ENCODE measurements at regions not wholly inside any gene's neighbourhood (a gene's known extent, or its start where the extent isn't known, plus 50 kb on each side); places are given as distances from the start of the nearest gene placed in this dataset.

DNA sequence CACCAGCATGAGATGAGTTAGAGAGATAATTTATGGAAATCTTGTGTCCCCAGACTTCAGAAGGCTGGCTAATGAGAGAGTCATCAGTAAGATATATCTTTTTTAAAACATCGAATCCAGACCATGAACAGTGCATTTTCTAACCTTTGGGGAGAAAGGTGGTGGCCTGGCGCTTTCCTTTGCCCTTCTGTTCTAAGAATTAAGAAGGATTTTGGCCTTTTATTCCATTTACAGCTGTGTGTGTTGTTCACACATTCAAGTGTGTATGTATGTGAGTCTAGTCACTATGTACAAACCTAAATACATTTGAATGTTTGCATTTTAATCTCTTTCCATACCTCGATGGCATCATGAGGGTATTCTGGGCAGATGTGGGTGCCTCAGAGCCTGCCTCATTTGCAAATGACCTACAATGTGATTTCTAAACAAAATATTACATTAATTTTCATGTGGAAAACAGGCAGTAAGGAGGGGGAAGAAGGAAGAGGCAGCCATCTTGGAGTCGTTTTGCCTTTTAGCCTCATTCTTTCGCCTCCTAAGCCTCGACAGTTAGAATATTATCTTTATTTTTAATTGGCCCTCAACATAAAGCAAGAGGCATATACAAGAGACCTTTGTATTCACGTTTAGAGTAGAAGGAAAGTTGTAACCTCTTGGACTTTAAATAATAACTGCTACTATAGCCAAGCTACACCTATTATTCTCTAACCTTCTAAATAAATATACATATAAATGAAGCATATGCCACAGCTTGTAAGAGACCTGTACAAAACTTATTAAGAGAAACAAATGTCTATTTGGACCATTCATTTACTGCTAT lies 125.3 kb upstream of the TMEM161B start:
- TF ChIP-seq EZH2 (IDR thresholded peaks at IDR 0.05; ENCODE audit: borderline replicate concordance, low read depth, low read length, severe bottlenecking), result no peak
- TF ChIP-seq, protein P1, sequence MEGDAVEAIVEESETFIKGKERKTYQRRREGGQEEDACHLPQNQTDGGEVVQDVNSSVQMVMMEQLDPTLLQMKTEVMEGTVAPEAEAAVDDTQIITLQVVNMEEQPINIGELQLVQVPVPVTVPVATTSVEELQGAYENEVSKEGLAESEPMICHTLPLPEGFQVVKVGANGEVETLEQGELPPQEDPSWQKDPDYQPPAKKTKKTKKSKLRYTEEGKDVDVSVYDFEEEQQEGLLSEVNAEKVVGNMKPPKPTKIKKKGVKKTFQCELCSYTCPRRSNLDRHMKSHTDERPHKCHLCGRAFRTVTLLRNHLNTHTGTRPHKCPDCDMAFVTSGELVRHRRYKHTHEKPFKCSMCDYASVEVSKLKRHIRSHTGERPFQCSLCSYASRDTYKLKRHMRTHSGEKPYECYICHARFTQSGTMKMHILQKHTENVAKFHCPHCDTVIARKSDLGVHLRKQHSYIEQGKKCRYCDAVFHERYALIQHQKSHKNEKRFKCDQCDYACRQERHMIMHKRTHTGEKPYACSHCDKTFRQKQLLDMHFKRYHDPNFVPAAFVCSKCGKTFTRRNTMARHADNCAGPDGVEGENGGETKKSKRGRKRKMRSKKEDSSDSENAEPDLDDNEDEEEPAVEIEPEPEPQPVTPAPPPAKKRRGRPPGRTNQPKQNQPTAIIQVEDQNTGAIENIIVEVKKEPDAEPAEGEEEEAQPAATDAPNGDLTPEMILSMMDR (IDR thresholded peaks at IDR 0.05; ENCODE audit: borderline replicate concordance, extremely low read depth, low read length, poor library complexity, severe bottlenecking), result no peak

Measured in DND-41 (cell line).